ENCODE measurements at regions not wholly inside any gene's neighbourhood (a gene's known extent, or its start where the extent isn't known, plus 50 kb on each side); places are given as distances from the start of the nearest gene placed in this dataset.
"Not testable (repeated sequence)": the region's sequence is repeated elsewhere in the genome, so short reads cannot be mapped to it uniquely, and the experiment has no call there.

GRCh38 chr12:69179786-69180185 is 59.6 kb upstream of the CPSF6 start:
- no peaks in the 10 kb centered on the region for H3K9me3 ChIP-seq (ENCODE audit: control insufficient read depth, low read depth, low read length)
- H2BK15ac ChIP-seq (ENCODE audit: low read depth, low read length) = no peak overlapping the region
- Mint-ChIP-seq H3K4me1 (no peaks in the 10 kb centered on the region), H3K36me3 (ENCODE audit: insufficient read depth in 1 of 3, low read depth in 3 of 3) (peaks cover 6 to 29% (median 8%) of the 10 kb centered on the region in 3 experiments; a peak in 6 of 7 replicates), H3K27ac (no peak overlapping the region), H3K27me3 (ENCODE audit: low read depth) (peaks cover 6% of the 10 kb centered on the region), H3K9me3 (peaks cover 26 to 39% of the 10 kb centered on the region in 2 experiments), H3K4me3 (no peak overlapping the region)
- no peaks in the 10 kb centered on the region for H3K4me1 ChIP-seq (ENCODE audit: insufficient read depth, low read length)
- no peak overlapping the region for H3K4me2 ChIP-seq (ENCODE audit: insufficient read depth, insufficient read length, low read length)
- no peak overlapping the region for H4K8ac ChIP-seq (replicated peaks; ENCODE audit: insufficient read length, low read depth, low read length)
- no peak overlapping the region for H2BK12ac ChIP-seq (ENCODE audit: insufficient read length, low read depth, low read length)
- no peak overlapping the region for H4K91ac ChIP-seq (ENCODE audit: insufficient read length, low read depth, low read length)
- H3K79me2 ChIP-seq (ENCODE audit: insufficient read depth, low read length) = no peaks in the 10 kb centered on the region
- no peaks in the 10 kb centered on the region for H3K79me1 ChIP-seq (ENCODE audit: insufficient read depth, low read depth, low read length, poor library complexity, severe bottlenecking)
- no peak overlapping the region for H3K27ac ChIP-seq (ENCODE audit: insufficient read length, low read depth, low read length)
- no peak overlapping the region for H2AFZ ChIP-seq (ENCODE audit: low read length)
- DNase-seq = no peak
- no peaks in the 10 kb centered on the region for H3K27me3 ChIP-seq (ENCODE audit: insufficient read depth, low read length)
- no peak overlapping the region for H2BK20ac ChIP-seq (ENCODE audit: low read depth, low read length, poor library complexity, severe bottlenecking)
- H2AK5ac ChIP-seq (ENCODE audit: insufficient read length, low read length) = no peak overlapping the region
- no peak overlapping the region for H2BK120ac ChIP-seq (ENCODE audit: low read depth, low read length, poor library complexity, severe bottlenecking)
- no peak overlapping the region for H3K23ac ChIP-seq (ENCODE audit: insufficient read length, low read depth, low read length)
- TF ChIP-seq, protein P1, sequence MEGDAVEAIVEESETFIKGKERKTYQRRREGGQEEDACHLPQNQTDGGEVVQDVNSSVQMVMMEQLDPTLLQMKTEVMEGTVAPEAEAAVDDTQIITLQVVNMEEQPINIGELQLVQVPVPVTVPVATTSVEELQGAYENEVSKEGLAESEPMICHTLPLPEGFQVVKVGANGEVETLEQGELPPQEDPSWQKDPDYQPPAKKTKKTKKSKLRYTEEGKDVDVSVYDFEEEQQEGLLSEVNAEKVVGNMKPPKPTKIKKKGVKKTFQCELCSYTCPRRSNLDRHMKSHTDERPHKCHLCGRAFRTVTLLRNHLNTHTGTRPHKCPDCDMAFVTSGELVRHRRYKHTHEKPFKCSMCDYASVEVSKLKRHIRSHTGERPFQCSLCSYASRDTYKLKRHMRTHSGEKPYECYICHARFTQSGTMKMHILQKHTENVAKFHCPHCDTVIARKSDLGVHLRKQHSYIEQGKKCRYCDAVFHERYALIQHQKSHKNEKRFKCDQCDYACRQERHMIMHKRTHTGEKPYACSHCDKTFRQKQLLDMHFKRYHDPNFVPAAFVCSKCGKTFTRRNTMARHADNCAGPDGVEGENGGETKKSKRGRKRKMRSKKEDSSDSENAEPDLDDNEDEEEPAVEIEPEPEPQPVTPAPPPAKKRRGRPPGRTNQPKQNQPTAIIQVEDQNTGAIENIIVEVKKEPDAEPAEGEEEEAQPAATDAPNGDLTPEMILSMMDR (conservative IDR thresholded peaks at IDR 0.05) = no peak
- H2BK5ac ChIP-seq (ENCODE audit: insufficient read length, low read length) = no peak overlapping the region
- no peak overlapping the region for H3K9ac ChIP-seq (ENCODE audit: extremely low read depth, insufficient read length, low read length)
- no peak overlapping the region for H3K4ac ChIP-seq (ENCODE audit: low read depth, low read length)
- H3K14ac ChIP-seq (ENCODE audit: insufficient read depth, low read length) = no peak overlapping the region
- H4K5ac ChIP-seq (ENCODE audit: insufficient read length, low read depth, low read length) = no peak overlapping the region
- no peak overlapping the region for H3K18ac ChIP-seq (ENCODE audit: insufficient read length, low read depth, low read length)
- no peaks in the 10 kb centered on the region for H4K20me1 ChIP-seq (ENCODE audit: control insufficient read depth, insufficient read depth, insufficient read length)
- H3K23me2 ChIP-seq (ENCODE audit: insufficient read length, low read depth, low read length, poor library complexity, severe bottlenecking) = no peaks in the 10 kb centered on the region
- no peak overlapping the region for H3T11ph ChIP-seq (ENCODE audit: low read length)
- no peak overlapping the region for H3K56ac ChIP-seq (ENCODE audit: insufficient read length, low read depth, low read length)

DNA sequence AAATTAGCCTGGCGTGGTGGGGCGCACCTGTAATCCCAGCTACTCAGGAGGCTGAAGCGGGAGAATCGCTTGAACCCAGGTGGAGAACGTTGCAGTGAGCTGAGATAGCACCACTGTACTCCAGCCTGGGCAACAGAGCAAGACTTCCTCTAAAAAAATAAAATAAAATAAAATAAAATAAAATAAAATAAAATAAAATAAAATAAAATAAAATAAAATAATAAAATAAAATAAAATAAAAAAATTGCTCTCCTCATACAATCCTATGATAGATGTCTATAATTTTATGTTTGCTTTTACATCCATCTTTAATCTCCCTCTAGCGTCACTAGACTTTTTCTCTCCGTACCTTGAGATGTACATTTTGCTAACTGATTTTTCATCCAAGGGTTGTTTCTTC is 51.8 kb upstream of the CPSF6 start:
- H3T11ph ChIP-seq (ENCODE audit: low read length); H2AK5ac ChIP-seq (ENCODE audit: insufficient read length, low read length); H3K4me1 ChIP-seq (ENCODE audit: insufficient read depth, low read length); H3K79me2 ChIP-seq (ENCODE audit: insufficient read depth, low read length); H3K27me3 ChIP-seq (ENCODE audit: insufficient read depth, low read length); H4K20me1 ChIP-seq (ENCODE audit: control insufficient read depth, insufficient read depth, insufficient read length); H3K4ac ChIP-seq (ENCODE audit: low read depth, low read length); H4K5ac ChIP-seq (ENCODE audit: insufficient read length, low read depth, low read length); H3K4me1 Mint-ChIP-seq; H4K8ac ChIP-seq (replicated peaks; ENCODE audit: insufficient read length, low read depth, low read length); H2BK5ac ChIP-seq (ENCODE audit: insufficient read length, low read length); H3K18ac ChIP-seq (ENCODE audit: insufficient read length, low read depth, low read length); H2AFZ ChIP-seq (ENCODE audit: low read length); H3K9ac ChIP-seq (ENCODE audit: extremely low read depth, insufficient read length, low read length); H2BK15ac ChIP-seq (ENCODE audit: low read depth, low read length); H2BK20ac ChIP-seq (ENCODE audit: low read depth, low read length, poor library complexity, severe bottlenecking); H3K4me3 Mint-ChIP-seq; H2BK12ac ChIP-seq (ENCODE audit: insufficient read length, low read depth, low read length); H3K23ac ChIP-seq (ENCODE audit: insufficient read length, low read depth, low read length); H3K27ac Mint-ChIP-seq; H3K14ac ChIP-seq (ENCODE audit: insufficient read depth, low read length); H3K56ac ChIP-seq (ENCODE audit: insufficient read length, low read depth, low read length); H3K23me2 ChIP-seq (ENCODE audit: insufficient read length, low read depth, low read length, poor library complexity, severe bottlenecking); H3K79me1 ChIP-seq (ENCODE audit: insufficient read depth, low read depth, low read length, poor library complexity, severe bottlenecking); H3K27ac ChIP-seq (ENCODE audit: insufficient read length, low read depth, low read length); H4K91ac ChIP-seq (ENCODE audit: insufficient read length, low read depth, low read length); H2BK120ac ChIP-seq (ENCODE audit: low read depth, low read length, poor library complexity, severe bottlenecking); H3K4me2 ChIP-seq (ENCODE audit: insufficient read depth, insufficient read length, low read length); H3K27me3 Mint-ChIP-seq (ENCODE audit: low read depth); DNase-seq: not testable (repeated sequence)
- no CpG with 5 or more reads among the region's 7 CpGs for WGBS (ENCODE audit: extremely low coverage, insufficient read length, low lambda C conversion rate)
- peaks cover 13% of the 10 kb centered on the region for H3K9me3 ChIP-seq (ENCODE audit: control insufficient read depth, low read depth, low read length)
- Mint-ChIP-seq H3K9me3 (peaks cover 56 to 60% of the 10 kb centered on the region in 2 experiments), H3K36me3 (ENCODE audit: insufficient read depth in 1 of 3, low read depth in 3 of 3) (peaks cover 4 to 33% (median 22%) of the 10 kb centered on the region in 3 experiments)
